H1 (cell line): ENCODE measurements at regions not wholly inside any gene's neighbourhood (a gene's known extent, or its start where the extent isn't known, plus 50 kb on each side); places are given as distances from the start of the nearest gene placed in this dataset.

Experiments used
- CTCF ChIA-PET: fragments of 300-600 bp; sonication (Branson Sonifier 250); formaldehyde crosslinking; loops from one replicate; lab custom pipeline; 2021; ENCODE audit not compliant: partially characterized antibody; lab: Charles Lee
- POLR2A ChIA-PET: fragments of 300-600 bp; sonication (Branson Sonifier 250); formaldehyde crosslinking; loops from one replicate; lab custom pipeline; 2021; ENCODE audit warnings: inconsistent platforms; ENCODE audit not compliant: partially characterized antibody; lab: Charles Lee
- DNase-seq, 2 experiments: peaks; one replicate each; pipeline versions ENCODE4 v3.0.0 to v3.0.0-alpha.2; 2010 to 2022; ENCODE audit warnings: low spot score in 2 of 2, low read depth in 1 of 2, mixed read lengths in 1 of 2
- FAIRE-seq: peaks from 2 replicates; lab custom pipeline; 2011; peaks lifted over from hg19 to GRCh38; lab: Jason Lieb, UNC
- H2AFZ ChIP-seq: 2 replicates; pipeline ENCODE4 v1.8.1; 2012; ENCODE audit warnings: low read length, inconsistent platforms
- H2AK5ac ChIP-seq: 2 replicates; pipeline ENCODE4 v1.6.1; 2013; ENCODE audit warnings: low read depth, low read length
- H2BK120ac ChIP-seq: replicated peaks from 2 replicates; pipeline ENCODE3; 2013; ENCODE audit warnings: low read depth, low read length, inconsistent platforms
- H2BK12ac ChIP-seq: 2 replicates; pipeline ENCODE4 v1.6.1; 2013; ENCODE audit warnings: low read depth, low read length
- H2BK15ac ChIP-seq: 2 replicates; pipeline ENCODE4 v1.6.1; 2013; ENCODE audit warnings: low read length
- H2BK20ac ChIP-seq: 2 replicates; pipeline ENCODE4 v1.6.1; 2013; ENCODE audit warnings: low read length
- H2BK5ac ChIP-seq: 2 replicates; pipeline ENCODE4 v1.6.1; 2013; ENCODE audit warnings: low read depth, low read length
- H3K14ac ChIP-seq: 2 replicates; pipeline ENCODE4 v1.6.1; 2013; ENCODE audit warnings: inconsistent platforms; ENCODE audit not compliant: insufficient read length
- H3K18ac ChIP-seq: 2 replicates; pipeline ENCODE4 v1.6.1; 2013; ENCODE audit warnings: low read length; ENCODE audit errors: extremely low read depth
- H3K23ac ChIP-seq: 2 replicates; pipeline ENCODE4 v1.6.1; 2013; ENCODE audit warnings: inconsistent platforms; ENCODE audit not compliant: insufficient read length
- H3K23me2 ChIP-seq: 2 replicates; pipeline ENCODE4 v1.6.1; 2013; ENCODE audit warnings: low read depth, low read length
- H3K27ac ChIP-seq: 2 replicates; pipeline ENCODE4 v1.6.1; 2011; ENCODE audit warnings: low read depth, low read length, inconsistent platforms
- H3K27me3 ChIP-seq, 4 experiments: replicated peaks in 1 of 4; 1 replicate in 1 of 4; 2 replicates in 3 of 4; pipeline versions ENCODE4 v1.6.1 to v1.8.1; 2011 to 2013; ENCODE audit warnings: low read length in 3 of 4, mild to moderate bottlenecking in 3 of 4, inconsistent platforms in 2 of 4, mixed read lengths in 2 of 4, moderate library complexity in 1 of 4; ENCODE audit not compliant: control insufficient read depth in 3 of 4, insufficient read depth in 3 of 4; ENCODE audit errors: extremely low read depth in 1 of 4
- H3K36me3 ChIP-seq, 4 experiments: 2 replicates each; pipeline versions ENCODE4 v1.6.1 to v1.8.1; 2011 to 2013; ENCODE audit warnings: mild to moderate bottlenecking in 4 of 4, low read length in 3 of 4, moderate library complexity in 2 of 4, control low read depth in 1 of 4, inconsistent platforms in 1 of 4; ENCODE audit not compliant: insufficient read depth in 4 of 4, control insufficient read depth in 2 of 4
- H3K4ac ChIP-seq: replicated peaks from 2 replicates; pipeline ENCODE3; 2013; ENCODE audit warnings: low read length, low read depth, mixed read lengths, inconsistent platforms; ENCODE audit not compliant: insufficient read length
- H3K4me1 ChIP-seq, 4 experiments: replicated peaks in 1 of 4; 1 replicate in 1 of 4; 2 replicates in 3 of 4; pipeline versions ENCODE4 v1.6.1 to v1.8.1; 2011 to 2013; ENCODE audit warnings: low read length in 3 of 4, inconsistent platforms in 2 of 4, mixed read lengths in 1 of 4; ENCODE audit not compliant: insufficient read depth in 4 of 4, control insufficient read depth in 3 of 4
- H3K4me2 ChIP-seq, 2 experiments: 2 replicates each; pipeline versions ENCODE4 v1.6.1 to v1.8.1; 2011 to 2013; ENCODE audit warnings: low read depth in 2 of 2, low read length in 2 of 2, control low read depth in 1 of 2, inconsistent platforms in 1 of 2, mild to moderate bottlenecking in 1 of 2; ENCODE audit not compliant: insufficient read depth in 1 of 2
- H3K4me3 ChIP-seq, 4 experiments: fragments of 200-600, 300-600 bp in 1 of 4; sonication (generic), shearing (Covaris generic), sonication (Bioruptor Twin) in 1 of 4; 2 replicates each; pipeline versions ENCODE4 v1.5.1 to v1.8.1; 2011 to 2016; ENCODE audit warnings: low read length in 4 of 4, low read depth in 3 of 4, control low read depth in 2 of 4, inconsistent platforms in 2 of 4, mild to moderate bottlenecking in 2 of 4, mixed read lengths in 1 of 4, moderate library complexity in 1 of 4; ENCODE audit not compliant: insufficient read depth in 2 of 4; ENCODE audit errors: extremely low read depth in 1 of 4
- H3K56ac ChIP-seq: replicated peaks from 2 replicates; pipeline ENCODE3; 2013; ENCODE audit warnings: low read depth, mild to moderate bottlenecking, mixed read lengths, low read length, inconsistent platforms; ENCODE audit not compliant: insufficient read length
- H3K79me1 ChIP-seq: 2 replicates; pipeline ENCODE4 v1.6.1; 2013; ENCODE audit warnings: low read depth, low read length, control low read depth
- H3K79me2 ChIP-seq, 2 experiments: 2 replicates each; pipeline versions ENCODE4 v1.6.1 to v1.8.1; 2012 to 2013; ENCODE audit warnings: low read length in 2 of 2, mild to moderate bottlenecking in 2 of 2, inconsistent platforms in 1 of 2; ENCODE audit not compliant: insufficient read depth in 2 of 2, control insufficient read depth in 1 of 2
- H3K9ac ChIP-seq, 4 experiments: replicated peaks in 1 of 4; 1 replicate in 1 of 4; 2 replicates in 3 of 4; pipeline versions ENCODE4 v1.6.1 to v1.8.1; 2011 to 2013; ENCODE audit warnings: low read depth in 3 of 4, low read length in 3 of 4, control low read depth in 2 of 4, mild to moderate bottlenecking in 2 of 4, moderate library complexity in 2 of 4, inconsistent platforms in 1 of 4; ENCODE audit errors: extremely low read depth in 1 of 4
- H3K9me3 ChIP-seq, 2 experiments: 2 replicates each; pipeline versions ENCODE4 v1.6.1 to v1.8.1; 2012 to 2013; ENCODE audit warnings: mild to moderate bottlenecking in 2 of 2, moderate library complexity in 2 of 2, control low read depth in 1 of 2, inconsistent platforms in 1 of 2, low read depth in 1 of 2, low read length in 1 of 2, mixed read lengths in 1 of 2; ENCODE audit not compliant: insufficient read depth in 2 of 2
- H4K20me1 ChIP-seq, 2 experiments: replicated peaks in 1 of 2; 2 replicates each; pipeline versions ENCODE3 to v1.8.1; 2011 to 2013; ENCODE audit warnings: inconsistent platforms in 2 of 2, low read length in 2 of 2, mild to moderate bottlenecking in 1 of 2; ENCODE audit not compliant: insufficient read depth in 2 of 2, control insufficient read depth in 1 of 2
- H4K5ac ChIP-seq: 2 replicates; pipeline ENCODE4 v1.6.1; 2013; ENCODE audit warnings: low read length, low read depth, mixed read lengths, inconsistent platforms; ENCODE audit not compliant: insufficient read length
- H4K8ac ChIP-seq: 2 replicates; pipeline ENCODE4 v1.8.0; 2013; ENCODE audit warnings: mild to moderate bottlenecking, moderate library complexity, low read length, inconsistent platforms; ENCODE audit not compliant: insufficient read depth; ENCODE audit errors: extremely low read depth
- H4K91ac ChIP-seq: replicated peaks from 2 replicates; pipeline ENCODE3; 2013; ENCODE audit warnings: low read length, mixed read lengths, inconsistent platforms; ENCODE audit not compliant: insufficient read length
- BACH1 ChIP-seq: IDR thresholded peaks from 2 replicates; pipeline ENCODE4 v1.6.1; 2012; ENCODE audit warnings: low read length, improper control_type of control experiment
- CTBP2 ChIP-seq: IDR thresholded peaks from 2 replicates; pipeline ENCODE4 v1.7.0; 2011; ENCODE audit warnings: borderline replicate concordance, mild to moderate bottlenecking, moderate library complexity, mixed read lengths, low read length; ENCODE audit not compliant: insufficient read depth, insufficient read length
- EGR1 ChIP-seq: IDR thresholded peaks from 2 replicates; pipeline ENCODE4 v1.6.1; 2011; ENCODE audit warnings: low read depth, low read length, borderline replicate concordance
- EZH2 ChIP-seq: fragments of 200-600 bp; sonication (generic); IDR thresholded peaks from 2 replicates; pipeline ENCODE4 v1.7.1; 2012; ENCODE audit warnings: low read depth, mild to moderate bottlenecking, moderate library complexity, low read length, inconsistent platforms; ENCODE audit not compliant: severe bottlenecking
- GABPA ChIP-seq: IDR thresholded peaks from 2 replicates; pipeline ENCODE4 v1.6.1; 2011; ENCODE audit warnings: mild to moderate bottlenecking, low read length, moderate library complexity, borderline replicate concordance; ENCODE audit not compliant: insufficient read depth
- GTF2F1 ChIP-seq: IDR thresholded peaks from 2 replicates; pipeline ENCODE4 v1.6.1; 2012; ENCODE audit warnings: low read depth, low read length, improper control_type of control experiment, borderline replicate concordance
- HDAC6 ChIP-seq: IDR thresholded peaks from one replicate; pipeline ENCODE4 v1.7.1; 2012; ENCODE audit warnings: low read depth, mild to moderate bottlenecking, inconsistent platforms, low read length, moderate library complexity
- NRF1 ChIP-seq: IDR thresholded peaks from 2 replicates; pipeline ENCODE4 v1.6.1; 2011; ENCODE audit warnings: mild to moderate bottlenecking, low read depth, low read length, improper control_type of control experiment
- PHF8 ChIP-seq: fragments of 200-600 bp; sonication (generic); conservative IDR thresholded peaks from 2 replicates; pipeline ENCODE4 v1.7.1; 2012; ENCODE audit warnings: low read depth, mild to moderate bottlenecking, inconsistent platforms, low read length, moderate library complexity
- RNF2 ChIP-seq: fragments of 200-900, 300-1000 bp; sonication (generic); IDR thresholded peaks from 2 replicates; pipeline ENCODE4 v1.7.1; 2016; ENCODE audit warnings: borderline replicate concordance, low read depth, mild to moderate bottlenecking, antibody characterized with exemption, low read length; ENCODE audit not compliant: poor library complexity, severe bottlenecking; ENCODE audit errors: missing control alignments
- SAP30 ChIP-seq: fragments of 300-600 bp; sonication (generic); IDR thresholded peaks from 2 replicates; pipeline ENCODE4 v1.7.1; 2012; ENCODE audit warnings: low read length, moderate library complexity, mild to moderate bottlenecking, inconsistent platforms; ENCODE audit not compliant: insufficient read depth, insufficient replicate concordance
- SP1 ChIP-seq: IDR thresholded peaks from 2 replicates; pipeline ENCODE4 v1.6.1; 2011; ENCODE audit warnings: low read depth, low read length
- SP4 ChIP-seq: IDR thresholded peaks from 2 replicates; pipeline ENCODE4 v1.6.1; 2012; ENCODE audit warnings: low read length, inconsistent platforms
- SUZ12 ChIP-seq: fragments of 200-600 bp; sonication (generic); IDR thresholded peaks from 2 replicates; pipeline ENCODE4 v1.6.1; 2012; ENCODE audit warnings: mild to moderate bottlenecking, inconsistent platforms, low read length, moderate library complexity, mixed read lengths
- WGBS, 2 experiments: shearing (Covaris generic) in 1 of 2; methylation state at CpG; one replicate each; pipeline versions ENCODE4 v1.1.6 to v1.1.7; 2013 to 2015; ENCODE audit warnings: low lambda C conversion rate in 2 of 2, mixed read lengths in 2 of 2, inconsistent platforms in 1 of 2, low coverage in 1 of 2, missing lambda C conversion rate in 1 of 2; ENCODE audit not compliant: insufficient replicate concordance in 2 of 2, insufficient coverage in 1 of 2, insufficient read length in 1 of 2; ENCODE audit errors: extremely low coverage in 1 of 2, missing lambda C conversion rate in 1 of 2; 5-methylcytosine and 5-hydroxymethylcytosine counted together

DNA sequence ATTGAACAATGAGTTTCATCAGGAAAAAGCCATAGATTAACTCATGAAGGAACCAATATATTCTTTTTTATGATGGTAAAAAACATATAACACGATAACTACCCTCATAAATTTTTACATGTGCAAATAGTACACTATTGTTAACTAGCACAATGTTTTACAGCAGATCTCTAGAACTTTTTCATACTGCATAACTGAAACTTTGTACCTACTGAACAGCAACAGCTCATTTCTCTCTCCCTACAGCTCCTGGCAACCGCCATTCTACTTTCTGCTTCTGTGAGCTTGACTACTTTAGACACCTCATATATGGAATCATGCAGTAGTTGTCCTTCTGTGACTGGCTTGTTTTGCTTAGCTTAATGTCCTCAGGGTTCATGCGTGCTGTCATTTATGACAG, 235.4 kb downstream of the NFKBIZ start:
- peaks cover 0 to 3% (median 0%) of the 10 kb centered on the region in 4 experiments; a peak in 1 of 7 replicates for H3K4me1 ChIP-seq
- CTCF ChIA-PET, result interaction anchor here (0.7 to 1.6 kb wide), 2 partner anchors 10 to 140 kb away, joined by 3 to 6 read pairs; no protein-coding TSS in a partner anchor
- no peaks in the 10 kb centered on the region for H3K79me1 ChIP-seq
- 95% methylated on average over 3 of the region's 3 CpGs; no CpG with 5 or more reads in 1 of the 2 experiments for WGBS, 2 experiments
- H2BK12ac ChIP-seq, result no peak overlapping the region
- no peak for FAIRE-seq
- no peak overlapping the region for H4K8ac ChIP-seq
- H3K36me3 ChIP-seq, result no peaks in the 10 kb centered on the region
- no peaks in the 10 kb centered on the region for H3K23me2 ChIP-seq
- TF ChIP-seq BACH1 (no peak), EGR1 (no peak), SP4 (no peak), HDAC6 (no peak), PHF8 (no peak), CTBP2 (no peak), GTF2F1 (no peak), SUZ12 (no peak), NRF1 (no peak), EZH2 (no peak), SP1 (no peak), GABPA (no peak), SAP30 (no peak), RNF2 (no peak)
- TF ChIP-seq, all 59 proteins: peak for 0
- Histone ChIP-seq H2AFZ (no peak overlapping the region), H3K56ac (no peak overlapping the region), H3K18ac (no peak overlapping the region), H3K27me3 (peaks cover 0 to 1% (median 0%) of the 10 kb centered on the region in 4 experiments; a peak in 1 of 7 replicates), H3K9ac (no peak overlapping the region), H4K5ac (no peak overlapping the region), H2BK120ac (no peak overlapping the region), H3K9me3 (no peaks in the 10 kb centered on the region), H3K4ac (no peak overlapping the region), H3K27ac (no peak overlapping the region), H3K4me3 (no peak overlapping the region), H3K14ac (no peak overlapping the region), H2BK15ac (no peak overlapping the region), H3K79me2 (no peaks in the 10 kb centered on the region), H3K23ac (no peak overlapping the region), H4K20me1 (no peaks in the 10 kb centered on the region), H2AK5ac (no peak overlapping the region), H4K91ac (no peak overlapping the region), H3K4me2 (no peak overlapping the region), H2BK5ac (no peak overlapping the region), H2BK20ac (no peak overlapping the region)
- POLR2A ChIA-PET, result no interaction called here
- DNase-seq, result no peak
